GM19025 (cell line): ENCODE measurements at regions not wholly inside any gene's neighbourhood (a gene's known extent, or its start where the extent isn't known, plus 50 kb on each side); places are given as distances from the start of the nearest gene placed in this dataset.

Experiments used
- ATAC-seq: cut with Tn5 transposase; IDR thresholded peaks from one replicate; pipeline ENCODE4 v1.9.1; 2021; ENCODE audit warnings: mild to moderate bottlenecking, low read depth, moderate library complexity; ENCODE audit not compliant: unreplicated experiment

DNA sequence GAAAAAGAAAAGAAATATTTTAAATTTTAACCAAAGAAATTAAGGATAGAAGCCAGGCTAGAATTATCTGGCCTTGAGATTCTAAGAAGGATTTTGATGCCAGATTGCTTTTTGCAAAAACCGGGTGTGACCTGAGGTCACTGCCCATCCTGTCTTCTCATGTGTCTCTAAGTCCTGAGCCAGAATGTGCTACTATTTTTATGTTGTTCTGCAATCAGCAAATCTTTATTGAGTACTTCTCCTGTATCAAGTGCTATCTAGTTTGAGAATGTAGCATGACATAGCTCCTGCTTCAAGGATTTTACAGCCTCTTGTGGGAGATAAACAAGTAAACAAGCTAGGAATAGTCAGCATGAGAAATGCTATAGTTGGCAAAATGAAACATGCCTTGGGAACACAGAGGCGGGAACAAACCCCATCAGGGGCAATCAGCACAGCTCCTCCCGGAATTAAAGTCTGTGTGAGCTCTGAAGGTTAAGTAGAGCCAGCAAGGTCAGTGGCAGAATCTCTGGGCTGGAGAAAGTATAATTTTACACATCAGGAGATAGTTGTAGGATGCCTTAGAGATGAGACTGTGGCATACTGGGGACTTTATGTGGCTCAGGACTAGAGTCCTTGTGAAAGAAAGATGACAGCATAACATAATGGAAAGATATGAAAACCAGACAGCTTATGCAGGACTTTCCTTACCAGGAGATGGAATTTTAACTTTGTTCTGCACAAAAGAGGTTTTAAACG lies 899.5 kb upstream of the SLC10A2 start:
- ATAC-seq, result no peak

DNA sequence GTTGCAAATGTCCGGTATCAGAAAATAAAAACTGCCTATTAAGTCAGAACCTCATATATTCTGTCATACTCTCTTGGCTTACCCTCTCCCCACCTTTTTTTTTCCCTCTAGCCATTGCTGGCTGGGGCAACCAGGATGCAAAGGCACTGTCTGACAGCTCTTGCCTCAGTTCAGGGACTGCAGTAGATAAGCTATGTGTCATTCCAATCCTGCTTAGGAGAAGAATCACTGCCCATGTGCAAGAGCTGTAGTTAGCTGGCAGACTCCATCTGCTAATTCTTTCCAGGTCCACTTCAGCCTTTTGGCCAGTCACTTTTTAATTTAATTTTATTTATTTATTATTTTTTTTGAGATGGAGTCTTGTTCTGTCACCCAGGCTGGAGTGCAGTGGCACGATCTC lies 895.6 kb upstream of the SLC10A2 start:
- ATAC-seq, result no peak

DNA sequence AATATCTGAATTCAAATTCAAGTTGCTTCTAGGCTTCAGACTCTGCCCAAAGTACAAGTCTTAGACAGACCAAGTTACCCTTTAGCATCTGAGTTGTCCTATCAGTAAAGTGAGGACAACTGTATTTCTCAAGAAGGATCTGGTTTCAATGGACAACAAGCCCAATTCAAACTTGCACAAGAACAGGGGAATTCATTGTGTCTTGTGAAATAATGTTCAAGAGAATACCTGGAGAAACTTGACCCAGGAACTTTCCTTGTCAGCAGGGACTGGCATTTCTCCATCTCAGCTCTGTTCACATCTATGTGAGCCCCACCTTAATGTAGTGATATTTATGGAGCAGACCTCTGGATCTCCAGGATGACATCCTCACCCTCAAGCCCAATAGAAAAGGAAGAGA lies 894.9 kb upstream of the SLC10A2 start:
- no peak for ATAC-seq

DNA sequence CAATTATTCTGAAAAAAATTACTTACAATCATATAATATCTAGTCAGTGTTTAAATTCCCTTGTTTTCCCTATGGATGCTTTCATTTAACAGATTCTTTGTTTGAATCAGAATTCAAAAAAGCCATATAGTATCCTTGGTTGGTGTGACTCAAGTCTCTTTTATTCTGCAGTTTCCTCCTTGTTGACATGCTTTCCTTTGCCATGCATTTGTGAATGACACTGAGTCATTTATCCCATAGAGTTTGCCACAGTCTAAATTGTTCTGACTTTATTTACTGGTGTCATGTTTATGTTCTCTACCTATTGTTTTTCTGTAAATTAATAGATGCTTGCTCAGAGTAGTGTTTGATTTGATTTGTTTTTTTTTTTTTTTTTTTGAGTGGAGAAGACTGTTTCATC lies 893.8 kb upstream of the SLC10A2 start:
- ATAC-seq, result no peak

DNA sequence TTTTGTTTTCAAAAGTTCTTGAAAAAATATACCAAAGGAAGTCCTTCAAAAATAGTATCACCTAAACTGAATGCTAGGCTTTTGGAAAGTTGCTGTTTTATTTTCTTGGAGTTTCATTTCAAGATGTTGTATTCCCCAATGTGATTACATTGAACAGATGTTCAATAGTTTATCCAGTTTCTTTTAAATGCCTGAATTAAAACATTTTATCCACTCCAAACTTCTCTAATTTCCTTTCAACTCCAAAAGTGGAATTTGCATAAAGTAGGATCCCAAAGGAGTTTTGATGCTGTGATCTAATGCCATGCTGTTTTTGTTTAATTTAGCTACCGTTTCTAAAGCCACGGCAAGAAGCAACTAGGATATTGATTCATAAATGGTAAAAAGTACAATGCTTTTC lies 892.5 kb upstream of the SLC10A2 start:
- ATAC-seq, result no peak

DNA sequence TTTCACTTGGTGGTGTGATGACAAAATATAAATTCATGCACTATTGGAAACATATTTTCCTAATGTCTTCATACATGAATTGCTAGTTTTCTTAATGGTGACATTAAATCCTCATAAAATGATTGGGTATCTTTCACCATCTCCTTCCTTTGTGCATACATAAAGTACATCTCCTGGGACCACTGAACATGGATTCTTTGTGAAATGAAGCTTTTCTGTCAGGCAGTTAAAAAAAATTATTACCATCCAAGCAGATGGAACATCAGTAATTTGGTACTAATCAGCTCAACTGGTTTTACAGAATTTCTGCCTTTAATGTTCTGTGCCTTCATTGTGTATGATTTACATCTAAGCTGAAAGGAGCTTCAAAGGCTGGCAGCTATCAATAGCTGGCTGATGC lies 891.7 kb upstream of the SLC10A2 start:
- ATAC-seq, result no peak

DNA sequence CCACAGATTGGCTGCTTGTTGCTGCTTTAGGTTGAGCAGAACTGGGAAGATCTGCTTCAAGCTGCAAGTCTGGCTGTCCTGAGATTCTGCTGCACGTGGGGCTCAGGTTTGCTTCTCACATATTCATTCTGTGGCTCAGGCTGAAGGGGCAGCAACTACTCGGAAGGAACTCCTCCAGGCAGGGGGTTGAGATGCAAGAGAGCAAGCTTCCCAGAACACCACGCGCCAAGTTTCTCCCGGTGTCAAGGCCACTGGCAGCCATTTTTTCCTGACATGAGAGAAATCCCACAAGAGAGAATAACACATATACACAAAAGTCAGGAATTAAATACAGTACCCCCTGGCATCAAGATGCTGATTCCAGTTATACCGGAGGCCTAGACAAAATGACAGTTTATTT lies 887.6 kb upstream of the SLC10A2 start:
- ATAC-seq, result no peak

DNA sequence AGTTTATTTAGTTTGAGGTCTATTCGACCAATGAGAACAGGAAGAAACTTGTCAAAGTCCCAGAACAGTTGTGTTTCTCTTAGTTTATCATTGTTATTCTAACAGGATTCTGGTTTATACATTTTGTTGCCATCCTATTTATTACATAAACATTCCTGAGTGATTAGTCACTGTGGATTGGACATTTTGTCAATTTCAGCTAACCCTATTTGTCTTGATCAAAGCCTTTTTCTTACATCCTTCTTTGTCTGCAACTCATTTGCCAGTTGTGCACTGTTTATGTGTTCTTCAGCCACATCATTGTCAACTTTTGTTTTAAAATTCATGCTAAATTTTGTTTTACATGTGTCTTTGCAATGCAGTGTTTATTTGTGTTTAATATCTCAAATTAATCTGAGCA lies 886.0 kb upstream of the SLC10A2 start:
- ATAC-seq, result no peak

DNA sequence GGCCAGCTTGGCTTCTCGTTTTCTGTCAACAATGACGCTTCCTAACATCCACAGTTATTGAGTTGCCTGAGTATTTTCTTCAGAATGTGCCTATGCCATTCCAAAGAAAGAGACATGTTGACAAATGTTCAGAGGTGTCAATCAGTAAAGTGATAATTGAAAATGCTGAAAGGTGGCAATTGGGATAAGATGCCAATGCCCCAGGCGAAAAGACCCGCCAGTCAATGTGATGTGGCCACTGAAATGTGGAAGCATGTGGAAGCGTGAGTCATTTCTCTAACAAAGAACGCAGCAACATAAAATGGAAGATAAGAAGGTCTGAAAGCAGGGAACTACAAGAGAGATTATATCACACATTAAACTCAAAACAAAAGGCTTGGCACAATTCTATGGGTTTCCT lies 882.2 kb upstream of the SLC10A2 start:
- no peak for ATAC-seq

DNA sequence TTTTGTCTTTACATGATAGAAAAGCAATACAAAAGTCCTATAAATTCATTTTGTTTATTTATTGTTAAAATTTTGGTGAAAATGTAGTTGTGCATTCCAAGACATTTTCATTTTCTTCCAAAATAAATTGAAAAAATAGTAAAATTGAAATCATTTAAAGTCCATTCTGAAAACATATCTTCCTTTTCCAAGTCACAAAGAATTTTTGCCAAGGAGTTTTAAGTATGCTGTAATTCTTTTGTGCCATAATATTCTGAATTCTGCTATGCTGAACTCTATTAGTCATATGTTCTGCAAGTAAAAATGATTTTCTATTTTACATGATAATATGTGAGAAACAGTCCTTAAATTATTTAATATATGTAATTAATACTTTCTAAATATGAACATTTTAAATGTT lies 879.6 kb upstream of the SLC10A2 start:
- ATAC-seq, result no peak

DNA sequence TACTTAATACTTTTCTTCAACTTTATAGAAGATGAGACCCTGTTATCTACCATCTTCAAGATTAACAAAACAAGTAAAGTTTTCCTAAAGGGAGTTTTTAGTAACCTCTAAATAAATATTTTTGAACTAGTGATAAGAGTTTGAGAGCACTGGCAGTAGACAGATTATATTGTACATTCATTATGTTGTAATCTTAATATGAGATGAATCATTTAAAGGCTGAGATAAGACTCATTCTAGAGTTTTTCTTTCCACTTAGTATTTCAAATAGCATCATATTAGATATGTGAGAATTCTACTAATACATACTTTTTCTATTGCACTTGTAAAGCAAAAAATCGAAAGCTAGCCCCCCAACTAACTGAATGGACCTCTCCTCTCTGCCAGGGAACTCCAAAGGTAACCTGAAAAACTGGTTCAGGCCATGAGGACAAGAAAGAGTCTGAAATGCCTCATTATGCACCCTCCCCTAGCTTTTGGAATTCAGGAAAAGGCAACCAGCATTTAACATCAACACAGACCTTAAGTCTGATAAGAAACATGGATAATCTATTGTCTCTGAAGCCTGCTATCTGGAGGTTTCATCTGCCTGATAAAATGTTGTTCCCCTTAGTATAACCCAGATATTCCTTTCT lies 875.4 kb upstream of the SLC10A2 start:
- ATAC-seq, result no peak

DNA sequence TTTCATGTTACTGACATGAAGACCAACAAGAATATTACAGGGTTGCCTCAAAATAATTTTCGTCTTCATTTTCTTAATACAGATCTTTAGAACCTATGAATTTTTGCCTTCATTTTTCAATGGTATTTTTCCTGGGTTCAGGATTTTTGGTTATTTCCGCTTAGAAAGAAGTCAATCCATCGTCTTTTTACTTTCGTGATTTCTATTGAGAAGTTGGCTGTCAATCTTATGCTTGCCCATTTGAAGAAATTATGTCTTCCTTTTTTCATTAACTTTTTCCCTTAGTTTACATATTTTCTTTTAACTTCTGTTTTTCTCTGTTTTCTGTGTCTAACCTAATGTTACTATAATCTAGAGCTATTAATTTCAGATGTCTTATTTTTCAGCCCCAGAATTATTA lies 868.9 kb upstream of the SLC10A2 start:
- ATAC-seq, result no peak

DNA sequence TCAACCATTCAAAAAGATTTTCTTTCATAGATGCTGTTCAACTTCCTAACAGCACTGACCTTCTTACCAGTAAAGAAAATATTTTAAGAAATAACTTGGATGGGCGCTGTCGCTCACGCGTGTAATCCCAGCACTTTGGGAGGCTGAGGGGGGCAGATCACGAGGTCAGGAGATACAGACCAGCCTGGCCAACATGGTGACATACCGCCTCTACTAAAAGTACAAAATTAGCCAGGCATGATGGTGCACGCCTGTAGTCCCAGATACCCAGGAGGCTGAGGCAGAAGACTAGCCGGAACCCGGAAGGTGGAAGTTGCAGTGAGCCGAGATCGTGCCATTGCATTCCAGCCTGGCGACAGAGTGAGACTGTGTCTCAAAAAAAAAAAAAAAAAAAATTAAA lies 865.7 kb upstream of the SLC10A2 start:
- ATAC-seq, result no peak

DNA sequence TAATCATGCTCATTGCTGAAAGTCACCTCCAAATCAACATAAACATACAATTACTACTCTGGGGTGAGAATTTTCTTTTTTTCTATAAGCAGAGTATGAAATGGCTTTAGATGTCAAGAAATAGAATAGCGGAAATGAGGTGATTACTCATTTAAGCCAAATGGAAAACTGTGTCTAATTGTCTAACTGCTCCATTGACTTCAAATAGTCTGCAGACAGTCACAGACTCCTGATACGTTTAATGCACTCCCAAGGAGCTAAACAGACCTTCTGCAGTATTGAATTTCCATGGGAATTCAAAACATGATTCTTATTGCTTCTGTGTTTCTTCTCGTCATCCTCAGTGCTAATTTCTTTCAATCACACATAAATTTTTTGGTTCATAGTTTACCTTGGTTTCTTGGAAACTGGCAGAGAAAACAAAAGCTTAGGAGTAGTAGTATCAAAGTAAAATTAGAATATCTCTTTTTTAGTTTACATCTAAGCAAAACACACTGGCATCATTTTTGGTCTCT lies 865.2 kb upstream of the SLC10A2 start:
- ATAC-seq, result no peak

DNA sequence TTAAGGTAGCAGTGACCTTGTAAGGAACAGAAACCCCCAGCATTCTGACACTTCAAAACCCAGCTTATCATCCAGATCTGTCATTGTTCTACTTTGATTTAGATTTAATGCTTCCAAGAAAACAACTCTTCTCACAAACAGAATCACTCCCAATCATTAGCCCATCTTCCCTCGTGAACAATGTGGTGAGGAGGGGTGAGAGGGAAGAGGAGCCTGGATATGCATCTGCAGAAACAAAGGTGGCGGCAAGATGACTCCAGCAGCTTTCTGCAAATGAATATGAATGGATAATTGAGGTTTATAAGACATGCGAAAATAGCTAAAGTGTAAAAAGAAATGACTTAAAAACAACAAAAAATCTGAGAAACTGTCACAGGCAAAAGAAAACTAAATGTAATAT lies 859.9 kb upstream of the SLC10A2 start:
- ATAC-seq, result no peak

DNA sequence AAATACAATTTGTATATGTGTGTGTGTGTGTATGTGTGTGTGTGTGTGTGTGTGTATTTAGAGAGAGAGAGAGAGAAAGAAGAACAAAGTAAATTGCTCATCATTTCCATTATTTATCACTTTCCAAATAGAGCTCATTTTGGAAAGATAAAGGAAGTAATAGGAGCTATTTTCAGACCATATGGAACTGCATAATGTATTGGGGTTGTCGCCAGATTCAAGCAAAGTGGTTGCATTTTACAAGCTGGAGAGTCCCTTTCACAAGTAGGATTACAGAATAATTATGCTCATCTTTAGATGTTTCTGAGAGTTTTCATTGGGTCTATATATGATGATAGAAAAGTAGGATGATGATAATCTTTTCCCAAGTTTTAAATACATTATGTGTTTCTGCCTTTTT lies 842.7 kb upstream of the SLC10A2 start:
- ATAC-seq, result no peak

DNA sequence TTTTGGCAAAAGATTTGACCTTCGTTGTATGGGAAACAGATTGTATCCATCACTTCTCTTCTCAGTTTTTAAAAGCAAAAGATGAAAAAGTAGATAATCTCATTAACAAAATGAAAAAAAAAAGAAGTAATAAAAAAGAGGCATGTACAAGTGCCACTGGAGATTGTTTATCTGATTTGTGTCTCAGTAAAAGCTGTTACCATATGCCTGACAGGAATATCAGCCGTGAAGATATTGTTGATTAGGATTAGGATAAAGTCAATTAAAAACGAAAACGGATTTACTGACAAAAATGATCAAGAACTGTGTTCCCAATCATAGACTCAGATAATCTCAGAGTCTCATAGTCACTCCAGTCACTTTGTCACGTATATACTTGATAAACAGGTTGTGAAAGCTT lies 842.1 kb upstream of the SLC10A2 start:
- no peak for ATAC-seq

DNA sequence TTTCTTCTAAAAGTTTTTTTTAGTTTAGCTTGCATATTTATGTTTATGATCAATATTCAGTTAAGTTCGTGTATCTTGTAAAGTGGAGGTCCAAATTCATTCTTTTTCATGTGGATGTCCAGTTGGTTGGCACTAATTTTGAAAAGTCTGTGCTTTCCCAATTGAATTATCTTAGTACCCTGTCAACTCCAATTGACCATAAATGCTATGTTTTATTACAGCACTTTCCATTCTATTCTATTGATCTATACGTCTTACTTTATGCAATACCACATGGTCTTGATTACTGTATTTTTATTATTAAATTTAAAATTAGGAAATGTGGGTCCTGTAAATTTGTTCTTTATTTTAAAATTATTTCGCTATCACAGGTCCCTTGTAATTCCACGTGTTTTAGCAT lies 837.6 kb upstream of the SLC10A2 start:
- ATAC-seq, result no peak

DNA sequence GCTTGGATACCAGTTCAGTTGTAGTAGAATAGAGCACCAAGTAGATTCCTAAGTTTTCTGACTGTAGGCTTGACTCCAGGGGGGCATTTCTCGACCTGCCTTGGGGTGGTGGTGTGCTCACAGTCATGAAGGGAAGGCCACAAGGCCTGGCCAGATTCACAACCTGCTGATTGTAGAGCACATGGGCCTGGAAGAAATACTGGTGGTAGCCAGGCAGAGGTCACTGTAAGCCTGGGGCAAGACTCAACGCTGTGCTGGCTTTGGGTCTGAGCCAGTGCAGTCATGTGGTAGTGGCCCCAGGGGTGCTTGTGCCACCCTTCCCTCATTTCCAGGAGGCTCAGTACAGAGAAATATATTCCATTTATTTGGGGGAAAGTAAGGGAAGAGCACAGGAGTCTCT lies 832.3 kb upstream of the SLC10A2 start:
- ATAC-seq, result no peak

DNA sequence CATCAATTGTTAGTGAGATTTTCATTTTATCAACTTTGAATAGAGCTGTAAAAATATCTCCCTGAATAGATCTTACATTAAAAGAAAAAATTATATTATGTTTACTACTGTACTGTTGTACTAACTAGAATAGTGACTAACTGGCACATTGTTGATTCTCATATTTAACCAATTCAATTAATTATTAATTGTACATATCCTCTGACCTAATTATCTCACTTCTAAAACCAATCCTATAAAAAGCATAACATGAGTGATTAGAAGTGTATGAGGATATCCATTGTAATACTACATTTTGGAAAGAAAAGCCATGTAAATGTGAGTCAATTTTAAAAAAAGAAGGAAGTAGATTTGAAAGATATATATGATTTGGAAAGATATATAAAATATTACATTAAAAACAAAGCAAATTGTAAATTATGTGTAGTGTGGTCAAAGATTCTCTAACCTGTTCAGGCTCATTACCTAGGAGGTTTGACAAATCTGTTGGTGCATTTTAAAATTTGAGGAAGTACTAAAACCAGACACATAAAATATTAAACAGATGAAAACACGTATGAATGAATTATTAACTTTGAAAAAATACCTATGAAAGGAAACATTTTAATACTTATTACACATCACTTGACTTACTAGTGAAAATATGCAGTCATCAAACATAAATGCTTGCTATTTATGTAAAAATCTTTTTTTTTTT lies 829.8 kb upstream of the SLC10A2 start:
- ATAC-seq, result no peak

DNA sequence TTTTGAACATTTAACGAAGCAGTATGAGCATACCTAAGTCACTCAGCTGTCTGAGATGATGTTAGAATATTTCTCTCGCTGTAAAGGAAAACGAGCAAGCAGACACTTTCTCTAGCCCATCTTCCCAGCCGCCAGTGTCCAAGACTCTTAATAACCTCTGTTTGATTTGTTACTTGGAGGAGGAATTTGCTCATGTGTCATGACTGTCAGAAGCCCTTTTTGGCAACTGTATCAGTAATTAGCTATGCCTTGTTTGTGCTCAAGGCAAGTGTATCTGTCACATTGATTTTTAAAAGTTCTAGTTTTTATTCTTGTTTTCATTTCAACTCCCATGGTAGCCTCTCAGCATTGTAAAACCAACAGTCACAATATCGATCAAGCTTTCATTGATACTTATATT lies 828.4 kb upstream of the SLC10A2 start:
- no peak for ATAC-seq
